ENCODE measurements at regions not wholly inside any gene's neighbourhood (a gene's known extent, or its start where the extent isn't known, plus 50 kb on each side); places are given as distances from the start of the nearest gene placed in this dataset.

- TF ChIP-seq CTCF (IDR thresholded peaks at IDR 0.05; ENCODE audit: low read depth, low read length) (no peak), POLR2A (IDR thresholded peaks at IDR 0.05; ENCODE audit: extremely low read depth, insufficient read length) (no peak)
These were observed 62.9 kb downstream of the CRYBB2 start for GRCh38 chr22:25282346-25282670.
